Skin epidermis (tissue), 12 donors: ENCODE measurements at regions not wholly inside any gene's neighbourhood (a gene's known extent, or its start where the extent isn't known, plus 50 kb on each side); places are given as distances from the start of the nearest gene placed in this dataset.

Experiments
- H3K27ac ChIP-seq, 21 experiments: fragments of 200-600 bp; sonication (generic) in 11 of 21; one replicate each; pipeline ENCODE4 v1.5.0; 2020; ENCODE audit warnings: mild to moderate bottlenecking in 3 of 21, inconsistent platforms in 2 of 21, moderate library complexity in 2 of 21
- H3K4me3 ChIP-seq, 7 experiments: fragments of 200-600 bp; sonication (generic) in 2 of 7; one replicate each; pipeline ENCODE4 v1.5.0; 2020; ENCODE audit warnings: inconsistent platforms in 2 of 7, mild to moderate bottlenecking in 2 of 7, moderate library complexity in 1 of 7

DNA sequence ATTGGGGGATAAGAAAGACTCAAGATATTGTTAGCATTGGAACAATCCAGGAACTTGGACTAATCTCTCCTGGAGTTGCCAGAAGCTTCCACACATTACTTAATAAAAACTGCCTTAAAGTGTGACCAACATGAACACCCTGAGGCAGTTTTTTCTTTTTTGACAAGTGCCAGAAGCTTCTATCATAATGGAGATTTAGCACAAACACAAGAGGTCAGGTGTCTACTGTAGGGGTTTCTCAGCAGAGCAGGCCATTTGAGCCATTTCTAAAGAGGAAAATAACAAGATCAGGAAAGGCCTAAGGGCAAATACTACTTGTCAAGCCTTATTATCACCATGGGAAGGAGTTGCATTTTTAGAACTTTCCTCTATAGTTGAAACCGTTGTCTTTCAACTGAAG is 361.5 kb downstream of the EPM2A start:
- Histone ChIP-seq H3K4me3 (no peak overlapping the region), H3K27ac (no peak overlapping the region)

DNA sequence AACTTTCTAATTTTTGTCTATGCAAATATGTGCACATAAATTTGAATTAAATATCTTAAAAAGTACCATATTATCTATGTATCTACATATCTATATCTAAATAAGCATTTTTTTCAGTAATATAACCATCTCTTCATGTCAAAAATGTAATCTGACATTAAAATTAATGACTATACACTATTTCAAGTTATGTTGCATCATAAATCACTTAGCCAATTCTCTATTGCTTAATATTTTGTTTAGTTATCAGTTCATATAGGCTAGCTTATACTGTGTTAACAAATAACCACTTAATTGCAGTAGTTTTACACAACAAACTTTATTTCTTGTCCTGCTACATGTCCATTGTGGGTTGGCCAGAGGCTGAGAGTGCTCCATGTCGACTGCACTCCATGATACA is 360.8 kb downstream of the EPM2A start:
- Histone ChIP-seq H3K27ac (no peak overlapping the region), H3K4me3 (no peak overlapping the region)

DNA sequence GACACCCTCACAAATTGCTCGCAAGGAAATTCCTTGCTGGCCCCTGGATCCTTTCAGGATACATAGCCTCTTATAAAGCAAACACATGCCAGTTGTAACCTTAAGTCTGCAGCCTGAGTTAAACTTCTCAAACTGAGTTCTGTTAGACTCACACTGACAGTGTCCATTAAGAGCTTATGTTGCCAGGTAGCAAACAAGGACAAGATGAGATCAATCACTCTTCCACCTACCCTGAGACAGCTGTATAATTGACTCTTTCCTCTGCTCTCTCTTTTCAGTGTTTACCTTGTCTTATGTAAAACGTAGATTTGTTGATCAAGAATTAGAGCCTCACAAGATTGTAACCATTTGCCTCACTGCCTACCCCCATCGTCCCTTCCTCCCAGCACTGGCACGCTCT is 359.8 kb downstream of the EPM2A start:
- no peak overlapping the region for H3K4me3 ChIP-seq
- no peak overlapping the region for H3K27ac ChIP-seq

DNA sequence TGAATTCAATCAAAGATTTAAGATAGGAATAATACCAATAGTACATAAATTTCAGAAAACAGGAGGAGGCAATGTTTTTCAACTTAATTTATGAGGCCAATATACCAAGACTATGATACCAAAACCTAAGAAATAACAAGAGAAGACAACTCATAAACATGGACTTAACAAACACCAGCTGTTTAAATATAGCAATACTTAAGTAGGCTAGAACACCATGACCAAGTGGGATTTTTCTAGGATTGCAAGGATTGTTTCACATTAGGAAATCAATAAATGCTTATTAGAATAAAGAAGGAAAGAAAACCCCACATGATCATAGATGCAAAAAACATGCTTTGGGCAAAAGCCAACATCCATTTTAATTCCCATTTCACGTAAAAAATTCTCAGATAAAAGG is 355.1 kb downstream of the EPM2A start:
- no peak overlapping the region for H3K4me3 ChIP-seq
- no peak overlapping the region for H3K27ac ChIP-seq

DNA sequence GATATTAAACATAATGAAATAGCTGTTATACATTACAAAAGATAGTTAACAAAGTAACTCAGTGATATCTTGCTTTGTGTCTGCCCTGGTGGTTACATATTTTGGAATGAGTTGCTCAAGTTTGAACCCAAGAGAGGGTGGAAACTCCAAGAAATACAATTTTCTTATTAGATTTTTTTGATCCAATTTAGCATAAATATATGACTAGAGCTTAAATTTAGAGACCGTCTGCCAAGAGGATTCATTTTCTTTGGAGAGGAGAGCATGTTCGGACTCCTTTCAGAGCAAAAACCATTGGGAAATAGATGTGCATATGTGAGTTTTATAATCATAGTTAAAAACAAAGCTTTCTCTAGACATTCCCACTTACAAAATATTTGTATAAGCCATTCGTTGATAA is 353.4 kb downstream of the EPM2A start:
- no peak overlapping the region for H3K27ac ChIP-seq
- H3K4me3 ChIP-seq: no peak overlapping the region

DNA sequence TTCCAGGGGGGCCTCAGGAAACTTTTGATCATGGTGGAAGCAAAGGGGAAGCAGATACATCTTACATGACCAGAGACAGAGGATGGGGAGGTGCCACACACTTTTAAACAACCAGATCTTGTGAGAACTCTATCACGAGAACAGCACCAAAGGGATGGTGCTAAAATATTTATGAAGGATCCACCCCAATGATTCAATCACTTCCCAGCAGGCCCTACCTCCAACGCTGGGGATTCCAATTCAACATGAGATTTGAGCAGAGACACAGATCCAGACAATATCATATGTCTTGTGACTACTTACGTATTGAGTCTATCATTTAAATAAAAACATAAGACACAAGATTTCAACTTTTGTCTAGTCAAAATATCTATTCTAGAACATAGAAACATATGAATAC is 351.9 kb downstream of the EPM2A start:
- no peak overlapping the region for H3K27ac ChIP-seq

DNA sequence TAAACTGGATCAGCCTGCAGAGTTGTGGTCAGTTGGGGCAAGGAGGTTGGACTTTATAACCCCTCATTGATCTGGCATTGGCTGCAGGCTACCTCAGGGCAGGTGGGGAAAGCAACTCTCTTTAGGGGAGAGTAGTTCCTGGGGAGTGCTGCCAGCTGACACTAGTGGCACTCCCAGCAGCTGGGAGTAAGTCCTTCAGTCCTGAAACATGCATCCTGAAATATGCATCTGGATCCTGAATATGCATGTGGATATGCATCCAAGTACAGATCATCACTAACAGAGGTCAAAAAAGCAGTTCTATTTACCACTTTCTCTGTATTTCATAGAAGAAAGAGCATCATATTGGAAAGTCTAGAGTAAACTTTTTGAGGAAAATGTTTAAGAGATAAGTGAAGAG is 350.8 kb downstream of the EPM2A start:
- Histone ChIP-seq H3K4me3 (no peak overlapping the region), H3K27ac (no peak overlapping the region)

More for the DNA sequence above, 351.9 kb downstream of the EPM2A start:
- no peak overlapping the region for H3K4me3 ChIP-seq

DNA sequence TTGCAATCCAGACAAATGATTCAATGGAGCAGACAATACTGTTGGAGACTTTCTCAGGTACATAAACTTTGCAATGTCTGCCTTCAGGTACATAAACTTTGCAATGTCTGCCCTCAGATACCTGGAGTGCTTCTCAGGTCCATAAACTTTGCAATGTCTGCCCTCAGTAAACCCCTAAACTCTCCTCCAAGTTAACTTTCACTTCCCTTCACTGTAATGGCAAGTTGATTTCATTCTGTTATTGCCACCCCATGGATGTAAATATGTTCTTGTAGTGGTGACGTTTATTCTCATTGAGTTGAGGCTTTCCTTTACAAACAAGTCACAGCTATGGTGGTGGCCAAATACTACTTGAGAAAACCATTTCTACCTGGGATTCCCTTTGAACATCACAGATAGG is 338.8 kb downstream of the EPM2A start:
- Histone ChIP-seq H3K27ac (no peak overlapping the region), H3K4me3 (no peak overlapping the region)

DNA sequence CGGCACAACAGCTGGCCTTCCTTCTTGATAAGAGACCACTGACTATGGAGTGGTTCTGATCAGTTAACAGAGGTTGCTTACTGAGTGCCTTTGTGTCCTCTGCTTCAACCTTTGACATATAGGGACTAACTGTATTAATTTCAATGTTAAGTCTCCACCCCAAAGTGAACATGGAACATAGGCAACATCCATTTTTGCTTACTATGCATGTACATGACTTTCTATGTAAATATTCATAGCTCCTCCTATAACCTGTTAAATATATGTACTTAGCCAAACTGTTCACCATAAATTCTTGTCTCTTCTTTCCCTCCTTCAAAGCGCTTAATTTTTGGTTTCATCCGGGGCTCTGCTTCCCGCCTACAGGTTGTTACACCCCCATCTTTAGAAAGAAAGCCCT is 334.8 kb downstream of the EPM2A start:
- no peak overlapping the region for H3K27ac ChIP-seq
- H3K4me3 ChIP-seq: no peak overlapping the region

DNA sequence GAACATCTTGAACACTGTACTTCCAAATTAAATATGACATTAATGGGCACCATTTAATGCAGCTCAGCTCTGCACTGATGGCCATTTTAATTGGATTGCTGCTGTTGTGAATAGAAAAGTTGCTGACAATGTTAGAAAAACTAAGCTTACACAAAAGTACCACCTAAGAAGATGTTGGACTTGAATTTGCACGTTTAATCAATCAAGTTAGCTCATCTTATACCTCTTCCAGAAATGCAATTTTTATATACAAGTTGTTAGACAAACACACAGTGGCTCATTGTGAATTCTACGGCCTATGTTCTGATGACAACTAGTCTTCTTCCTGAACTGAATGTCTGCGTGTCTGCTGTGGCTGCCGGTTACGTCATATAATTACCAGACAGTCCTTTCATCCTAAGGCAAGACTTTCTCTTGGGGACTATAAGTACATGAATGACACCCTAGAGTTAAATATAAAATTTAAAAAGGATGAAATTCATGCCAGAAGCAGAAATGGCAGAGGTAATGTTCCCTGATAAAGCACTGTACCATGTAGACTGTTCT is 330.2 kb downstream of the EPM2A start:
- Histone ChIP-seq H3K27ac (no peak overlapping the region), H3K4me3 (no peak overlapping the region)

DNA sequence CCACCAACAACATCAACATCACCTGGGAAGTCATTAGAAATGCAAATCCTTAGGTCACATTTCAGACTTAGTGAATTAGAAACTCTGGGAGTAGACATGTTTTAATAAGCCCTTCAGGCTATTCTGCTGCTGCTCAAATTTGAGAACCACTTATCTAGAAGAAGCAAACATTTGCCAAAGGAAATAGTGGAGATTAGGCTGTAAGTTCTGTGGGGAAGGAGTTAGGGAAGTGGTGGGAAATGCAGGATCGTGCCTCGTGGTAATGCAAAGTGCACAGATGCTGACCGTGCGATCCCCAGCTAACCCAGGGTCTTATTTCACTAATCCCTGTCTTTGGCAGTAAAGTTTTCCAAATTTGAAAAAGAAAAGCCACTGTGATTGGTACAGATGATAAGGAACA is 328.5 kb downstream of the EPM2A start:
- Histone ChIP-seq H3K27ac (no peak overlapping the region), H3K4me3 (no peak overlapping the region)

DNA sequence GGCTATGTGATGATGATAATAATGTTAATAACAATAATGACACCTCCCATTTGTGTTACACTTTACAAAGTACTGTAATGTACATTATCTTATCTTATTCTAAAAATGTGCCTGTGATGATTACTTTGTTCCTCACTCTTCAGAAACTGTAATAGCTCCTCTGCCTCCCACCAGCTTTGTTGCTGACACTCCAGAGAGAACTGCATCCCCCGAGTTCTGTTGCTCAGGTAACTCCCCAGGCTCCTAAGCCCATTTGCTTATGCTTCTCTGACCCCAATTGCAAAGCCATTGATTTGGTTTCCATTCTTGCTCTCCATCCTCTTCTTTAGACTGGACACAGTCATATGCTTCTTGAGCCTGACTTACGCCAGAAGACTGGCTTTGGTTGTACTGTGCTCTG is 319.7 kb downstream of the EPM2A start:
- no peak overlapping the region for H3K27ac ChIP-seq

DNA sequence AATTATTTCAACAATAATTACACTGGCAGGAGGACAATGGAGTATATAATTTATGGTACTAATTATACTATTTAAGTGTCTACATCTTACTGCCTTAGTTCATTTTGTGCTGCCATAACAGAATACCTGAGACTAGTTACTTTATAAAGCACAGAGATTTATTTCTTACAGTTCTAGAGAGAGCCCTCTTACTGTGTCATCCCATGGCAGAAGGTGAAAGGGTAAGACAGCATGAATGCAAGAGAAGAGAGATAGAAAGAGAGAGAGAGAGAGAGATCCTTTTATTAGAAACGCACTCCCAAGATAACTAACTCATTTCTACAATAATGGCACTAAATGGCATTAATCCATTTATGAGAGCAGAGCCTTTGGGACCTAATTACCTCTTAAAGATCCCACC is 314.7 kb downstream of the EPM2A start:
- Histone ChIP-seq H3K27ac (no peak overlapping the region), H3K4me3 (no peak overlapping the region)

More for the DNA sequence above, 319.7 kb downstream of the EPM2A start:
- no peak overlapping the region for H3K4me3 ChIP-seq

DNA sequence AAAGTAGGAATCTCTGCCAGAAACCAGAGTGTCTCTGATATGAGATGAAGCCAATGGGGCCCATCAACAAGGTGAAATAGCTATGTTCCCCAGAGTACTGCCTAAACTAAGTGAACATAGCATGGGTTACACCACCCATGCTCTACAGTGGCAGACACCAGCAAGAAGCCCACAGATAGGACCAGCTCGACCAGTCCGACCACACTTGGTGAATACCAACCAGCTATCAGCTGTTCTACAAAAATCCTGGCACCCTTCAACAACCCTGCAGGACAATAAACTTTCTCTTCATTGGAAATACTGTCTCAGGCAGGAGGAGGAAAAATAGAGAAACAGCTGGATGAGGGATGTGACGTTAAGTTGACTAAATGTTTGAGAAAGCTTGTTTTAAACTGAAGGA is 311.4 kb downstream of the EPM2A start:
- no peak overlapping the region for H3K27ac ChIP-seq
- H3K4me3 ChIP-seq: no peak overlapping the region

DNA sequence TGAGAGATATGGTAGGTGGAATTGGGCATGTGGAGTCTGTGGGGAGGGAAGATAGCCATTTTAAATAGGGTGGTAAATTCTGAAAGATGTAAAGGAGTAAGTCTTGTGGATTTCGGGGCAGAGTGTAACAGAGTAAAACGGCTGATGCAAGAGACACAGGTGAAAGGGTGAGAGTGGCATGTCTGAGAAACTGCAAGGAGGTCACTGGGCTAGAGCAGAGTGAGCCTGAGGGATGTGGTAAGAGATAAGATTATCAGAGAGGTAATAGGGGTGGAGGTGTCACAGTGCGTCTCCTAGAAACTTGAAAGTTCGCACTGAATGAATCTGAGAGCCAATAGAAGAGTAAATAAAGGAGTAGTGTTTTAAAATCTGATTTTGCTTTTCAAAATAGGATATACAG is 308.1 kb downstream of the EPM2A start:
- H3K27ac ChIP-seq: no peak overlapping the region

DNA sequence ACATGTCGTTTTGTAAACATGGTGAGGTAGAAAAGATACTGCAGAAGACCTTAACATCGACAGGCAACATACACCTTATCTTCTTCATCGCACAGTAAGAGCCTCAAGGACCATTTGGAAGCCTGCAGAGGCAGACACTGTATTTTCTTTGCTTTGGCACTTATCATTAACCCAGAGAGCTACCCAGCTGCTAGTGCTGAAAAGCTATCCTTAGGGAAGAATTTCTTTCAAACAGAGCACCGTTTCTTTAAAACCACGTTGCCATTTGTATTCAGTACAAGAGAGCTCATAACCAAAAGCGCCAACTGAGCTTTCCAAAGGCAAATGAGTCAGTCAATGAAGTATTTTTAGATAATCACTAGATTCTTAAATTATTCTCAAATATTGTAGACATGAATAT is 306.6 kb downstream of the EPM2A start:
- H3K27ac ChIP-seq: no peak overlapping the region
- no peak overlapping the region for H3K4me3 ChIP-seq

More for the DNA sequence above, 308.1 kb downstream of the EPM2A start:
- no peak overlapping the region for H3K4me3 ChIP-seq

DNA sequence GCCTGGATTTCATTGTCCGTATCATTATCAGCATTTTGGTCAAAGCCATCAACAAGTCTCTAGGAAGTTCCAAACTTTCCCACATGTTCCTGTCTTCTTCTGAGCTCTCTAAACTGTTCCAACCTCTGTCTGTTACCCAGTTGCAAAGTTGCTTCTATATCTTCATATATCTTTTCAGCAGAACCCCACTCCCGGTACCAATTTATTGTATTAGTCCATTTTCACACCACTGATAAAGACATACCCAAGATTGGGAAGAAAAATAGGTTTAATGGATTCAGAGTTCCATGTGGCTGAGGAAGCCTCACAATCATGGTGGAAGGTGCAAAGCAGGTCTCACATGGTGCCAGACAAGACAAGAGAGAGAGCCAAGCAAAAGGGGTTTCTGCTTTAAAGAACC is 293.2 kb downstream of the EPM2A start:
- no peak overlapping the region for H3K4me3 ChIP-seq
- H3K27ac ChIP-seq: no peak overlapping the region

DNA sequence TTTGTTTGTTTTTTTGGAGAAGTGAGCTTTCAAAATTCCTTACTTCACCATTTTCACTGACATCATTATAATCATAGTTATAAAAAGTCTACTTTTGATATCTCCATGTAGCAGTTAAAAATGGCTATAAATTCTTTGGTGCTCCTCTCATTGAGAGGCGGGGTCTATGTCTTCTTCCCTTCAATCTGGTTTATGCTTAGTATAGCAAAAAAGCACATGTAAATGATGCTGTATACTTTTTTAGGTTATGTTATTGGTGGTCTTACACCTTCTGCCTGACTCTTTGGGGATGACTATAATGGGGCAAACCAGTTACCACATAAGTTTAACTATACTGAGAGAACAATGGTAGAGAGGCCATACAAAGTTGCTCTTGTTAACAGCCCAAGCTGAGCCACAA is 289.6 kb downstream of the EPM2A start:
- Histone ChIP-seq H3K4me3 (no peak overlapping the region), H3K27ac (no peak overlapping the region)

DNA sequence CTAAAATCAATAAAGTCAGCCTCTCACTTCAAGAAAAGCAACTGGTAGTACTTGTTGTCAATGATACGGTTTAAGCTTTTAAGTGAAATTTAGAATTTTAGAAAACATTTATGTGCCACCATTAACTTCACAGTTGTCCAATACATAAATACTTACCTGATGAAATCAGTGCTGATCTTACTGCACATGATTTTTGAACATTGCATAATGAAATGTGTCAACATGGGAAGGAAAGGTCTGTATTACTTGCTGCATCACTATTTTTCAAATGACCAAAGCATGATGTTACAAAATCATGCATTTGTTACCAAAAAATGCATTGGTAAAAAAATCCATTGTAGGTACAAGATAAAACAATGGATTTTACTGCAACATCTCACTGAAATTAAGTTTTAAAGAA is 284.3 kb downstream of the EPM2A start:
- Histone ChIP-seq H3K27ac (no peak overlapping the region), H3K4me3 (no peak overlapping the region)

DNA sequence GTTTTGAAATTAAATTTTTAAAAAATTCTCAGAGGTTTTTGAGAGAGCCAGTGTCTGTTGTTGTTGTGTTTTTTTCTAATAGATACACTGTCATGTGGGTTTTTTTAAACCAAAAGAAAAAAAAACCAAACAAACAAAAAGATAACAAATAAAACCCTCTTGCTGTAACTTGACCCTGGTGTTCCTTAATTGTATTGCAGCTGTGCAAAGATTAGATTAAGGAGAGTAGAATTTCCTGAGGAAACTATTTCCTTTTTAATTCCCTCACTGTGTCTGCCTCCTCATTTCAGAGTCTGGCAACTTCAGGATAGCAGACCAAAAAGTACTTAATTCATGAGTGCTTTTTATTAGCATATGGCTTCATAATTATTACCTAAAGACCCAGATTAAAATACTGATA is 281.9 kb downstream of the EPM2A start:
- no peak overlapping the region for H3K4me3 ChIP-seq
- H3K27ac ChIP-seq: no peak overlapping the region

DNA sequence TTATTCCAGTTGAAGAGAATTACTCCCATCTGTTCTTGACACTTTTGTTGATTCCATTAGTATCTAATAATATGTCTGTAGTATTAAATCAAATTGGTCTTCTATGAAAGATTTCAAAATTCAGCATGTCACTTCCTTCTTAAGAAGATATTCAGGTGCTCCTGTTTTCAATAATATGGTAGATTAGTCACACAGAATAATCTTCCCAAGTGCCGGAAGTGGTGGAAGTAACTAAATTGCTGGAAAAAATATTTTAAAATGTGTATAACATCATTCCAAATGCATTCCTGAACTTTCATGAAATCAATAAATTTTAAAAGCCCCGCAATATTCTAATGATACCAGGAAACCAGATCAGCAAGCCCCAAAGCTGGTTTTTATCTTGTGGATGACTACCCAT is 281.3 kb downstream of the EPM2A start:
- Histone ChIP-seq H3K4me3 (no peak overlapping the region), H3K27ac (no peak overlapping the region)

DNA sequence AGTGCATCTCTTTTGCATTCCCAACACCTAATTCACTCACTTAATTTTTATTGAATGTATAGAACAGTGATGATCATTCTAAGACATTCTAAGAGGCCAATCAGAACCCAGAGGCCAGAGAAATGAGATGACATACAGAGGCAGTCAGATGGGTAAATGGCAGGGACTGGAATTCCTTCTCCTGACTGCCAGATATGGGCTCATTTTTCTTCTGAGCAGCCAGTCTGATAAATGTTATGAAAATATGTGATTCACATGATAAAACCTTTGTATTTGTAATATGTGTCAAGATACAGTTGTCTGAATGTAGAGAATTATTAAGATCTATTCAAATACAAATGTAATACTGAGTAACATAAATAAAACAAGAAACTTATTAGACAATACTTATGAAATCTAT is 277.8 kb downstream of the EPM2A start:
- H3K27ac ChIP-seq: no peak overlapping the region
- no peak overlapping the region for H3K4me3 ChIP-seq

DNA sequence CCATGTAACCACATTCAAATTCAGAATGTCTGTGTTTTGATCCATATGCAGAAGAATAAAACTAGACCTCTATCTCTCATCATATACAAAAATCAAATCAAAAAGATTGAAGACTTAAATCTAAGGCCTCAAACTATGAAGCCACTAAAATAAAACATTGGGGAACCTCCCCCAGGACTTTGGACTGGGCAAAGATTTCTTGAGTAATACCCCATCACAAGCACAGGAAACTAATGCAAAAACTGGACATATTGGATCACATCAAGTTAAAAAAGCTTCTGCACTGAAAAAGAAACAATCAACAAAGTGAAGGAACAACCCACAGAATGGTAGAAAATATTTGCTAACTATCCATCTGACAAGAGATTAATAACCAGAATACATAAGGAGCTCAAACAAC is 266.8 kb downstream of the EPM2A start:
- no peak overlapping the region for H3K27ac ChIP-seq
- H3K4me3 ChIP-seq: no peak overlapping the region
